ENCODE measurements at regions not wholly inside any gene's neighbourhood (a gene's known extent, or its start where the extent isn't known, plus 50 kb on each side); places are given as distances from the start of the nearest gene placed in this dataset.

GRCh38 chr12:108448246-108448645 lies 66.8 kb upstream of the FICD start:
- ATAC-seq (no peak), DNase-seq (no peak)
- Histone ChIP-seq H3K9me3 (no peaks in the 10 kb centered on the region), H3K27ac (no peak overlapping the region), H3K36me3 (no peaks in the 10 kb centered on the region), H3K27me3 (no peaks in the 10 kb centered on the region), H3K4me3 (no peak overlapping the region), H3K4me1 (no peaks in the 10 kb centered on the region)
- in situ Hi-C loops (cut with MboI; ENCODE audit: low sequenced_read_pairs in 4 of 4) = no loop called here
- intact Hi-C loops (cut with DNase I; ENCODE audit: low total_unique reads) = no loop called here
- TF ChIP-seq POLR2A (IDR thresholded peaks at IDR 0.05) = no peak
- no peak for TF ChIP-seq CTCF (IDR thresholded peaks at IDR 0.05 in 4 of 5, conservative IDR thresholded peaks at IDR 0.05 in 1 of 5)

GRCh38 chr12:108447168-108447832 lies 67.8 kb upstream of the FICD start:
- no peaks in the 10 kb centered on the region for H3K9me3 ChIP-seq
- peak overlapping the region in 1 of 4 donors; percentile 5 for H3K27ac ChIP-seq
- H3K27me3 ChIP-seq = no peaks in the 10 kb centered on the region
- no peak overlapping the region for H3K4me3 ChIP-seq
- in situ Hi-C loops (cut with MboI; ENCODE audit: low sequenced_read_pairs in 4 of 4) (no loop called here), intact Hi-C loops (cut with DNase I; ENCODE audit: low total_unique reads) (no loop called here)
- no peaks in the 10 kb centered on the region for H3K36me3 ChIP-seq
- ATAC-seq (no peak), DNase-seq (no peak)
- no peaks in the 10 kb centered on the region for H3K4me1 ChIP-seq
- TF ChIP-seq POLR2A (IDR thresholded peaks at IDR 0.05) (no peak), CTCF (IDR thresholded peaks at IDR 0.05 in 4 of 5, conservative IDR thresholded peaks at IDR 0.05 in 1 of 5) (no peak)

- DNase-seq = no peak
These were observed 68.3 kb upstream of the FICD start for GRCh38 chr12:108446766-108447165.

GRCh38 chr12:108442910-108443309 lies 72.2 kb upstream of the FICD start:
- H3K36me3 ChIP-seq = no peaks in the 10 kb centered on the region
- H3K27ac ChIP-seq = no peak overlapping the region
- no peak overlapping the region for H3K4me3 ChIP-seq
- no peaks in the 10 kb centered on the region for H3K4me1 ChIP-seq
- DNase-seq (no peak), ATAC-seq (no peak)
- H3K9me3 ChIP-seq = no peaks in the 10 kb centered on the region
- H3K27me3 ChIP-seq = no peaks in the 10 kb centered on the region
- in situ Hi-C loops (cut with MboI; ENCODE audit: low sequenced_read_pairs in 4 of 4) (no loop called here), intact Hi-C loops (cut with DNase I; ENCODE audit: low total_unique reads) (no loop called here)
- TF ChIP-seq POLR2A (IDR thresholded peaks at IDR 0.05) = no peak
- TF ChIP-seq CTCF (IDR thresholded peaks at IDR 0.05 in 4 of 5, conservative IDR thresholded peaks at IDR 0.05 in 1 of 5) = no peak

More at GRCh38 chr12:108446766-108447165, 68.3 kb upstream of the FICD start:
- H3K4me3 ChIP-seq = no peak overlapping the region
- no peaks in the 10 kb centered on the region for H3K36me3 ChIP-seq
- ATAC-seq = peak in 1 of 2 donors; percentile 33
- in situ Hi-C loops (cut with MboI; ENCODE audit: low sequenced_read_pairs in 4 of 4) (no loop called here), intact Hi-C loops (cut with DNase I; ENCODE audit: low total_unique reads) (no loop called here)
- no peak overlapping the region for H3K27ac ChIP-seq
- H3K27me3 ChIP-seq = no peaks in the 10 kb centered on the region
- H3K4me1 ChIP-seq = no peaks in the 10 kb centered on the region
- H3K9me3 ChIP-seq = no peaks in the 10 kb centered on the region
- TF ChIP-seq POLR2A (IDR thresholded peaks at IDR 0.05) (no peak), CTCF (IDR thresholded peaks at IDR 0.05 in 4 of 5, conservative IDR thresholded peaks at IDR 0.05 in 1 of 5) (no peak)

GRCh38 chr12:108442067-108442466 lies 73.0 kb upstream of the FICD start:
- in situ Hi-C loops (cut with MboI; ENCODE audit: low sequenced_read_pairs in 4 of 4) (no loop called here), intact Hi-C loops (cut with DNase I; ENCODE audit: low total_unique reads) (no loop called here)
- Histone ChIP-seq H3K27ac (no peak overlapping the region), H3K4me1 (no peaks in the 10 kb centered on the region), H3K36me3 (no peaks in the 10 kb centered on the region), H3K4me3 (no peak overlapping the region), H3K27me3 (no peaks in the 10 kb centered on the region), H3K9me3 (no peaks in the 10 kb centered on the region)
- TF ChIP-seq POLR2A (IDR thresholded peaks at IDR 0.05) (no peak), CTCF (IDR thresholded peaks at IDR 0.05 in 4 of 5, conservative IDR thresholded peaks at IDR 0.05 in 1 of 5) (no peak)
- ATAC-seq (no peak), DNase-seq (no peak)

Data from gastrocnemius medialis (tissue), 4 donors.